Amniotic epithelial cell (primary cell): ENCODE measurements at regions not wholly inside any gene's neighbourhood (a gene's known extent, or its start where the extent isn't known, plus 50 kb on each side); places are given as distances from the start of the nearest gene placed in this dataset.
"Not testable (repeated sequence)": the region's sequence is repeated elsewhere in the genome, so short reads cannot be mapped to it uniquely, and the experiment has no call there.

Experiments used
- DNase-seq: peaks from one replicate; pipeline ENCODE4 v3.0.0-alpha.2; 2010; ENCODE audit warnings: low read depth

DNA sequence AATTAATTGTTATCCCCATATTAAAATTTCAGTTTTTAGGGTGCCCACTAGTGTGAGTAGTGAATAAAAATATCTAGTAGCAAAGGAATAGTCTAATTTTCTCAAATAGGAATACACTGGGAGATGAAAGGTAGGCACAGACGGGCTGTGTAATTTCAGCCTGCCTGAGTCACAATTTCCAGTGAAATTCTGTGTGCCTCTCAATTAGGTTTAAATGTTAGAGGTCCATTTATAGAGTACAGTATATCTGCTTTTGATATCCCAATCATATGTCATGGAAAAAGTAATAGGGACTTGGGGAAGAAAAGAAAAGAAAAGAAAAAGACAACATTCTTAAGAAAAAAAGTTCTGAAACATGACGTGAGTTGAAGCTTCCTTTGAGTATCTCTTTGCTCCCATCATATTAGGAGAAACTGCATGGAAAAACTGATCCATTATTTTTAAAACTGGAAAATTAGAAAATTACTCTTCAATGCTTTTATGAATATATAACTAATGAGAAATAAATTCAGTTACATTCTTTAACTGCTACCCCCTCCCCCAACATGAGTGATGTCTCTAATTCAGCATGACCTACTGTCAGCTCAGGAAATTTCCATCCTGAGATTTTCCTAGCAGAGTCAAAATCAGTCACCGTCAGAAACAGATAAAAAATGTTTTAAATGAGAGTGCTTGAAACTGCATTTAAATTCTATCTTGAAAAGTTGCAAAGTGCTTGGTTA is 473.8 kb upstream of the HSF2 start:
- DNase-seq: no peak

DNA sequence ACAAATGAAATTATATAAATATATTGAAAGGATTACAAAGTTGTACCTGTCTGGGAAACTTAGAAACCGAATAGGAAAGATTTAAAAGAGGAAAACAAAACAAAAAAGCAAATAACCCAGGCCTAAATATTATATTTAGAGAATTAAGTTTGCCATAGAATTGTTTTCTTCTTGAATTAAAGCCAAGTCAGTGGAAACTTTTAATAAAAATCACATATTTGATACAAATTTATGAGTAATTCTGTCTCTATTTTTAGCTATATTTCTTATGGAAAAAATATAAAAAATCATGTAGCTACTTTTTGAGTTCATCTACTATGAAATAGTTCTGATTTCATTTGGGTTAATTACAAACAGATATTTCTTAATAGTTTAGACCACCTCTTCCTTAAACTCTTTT is 470.2 kb upstream of the HSF2 start:
- DNase-seq: no peak

DNA sequence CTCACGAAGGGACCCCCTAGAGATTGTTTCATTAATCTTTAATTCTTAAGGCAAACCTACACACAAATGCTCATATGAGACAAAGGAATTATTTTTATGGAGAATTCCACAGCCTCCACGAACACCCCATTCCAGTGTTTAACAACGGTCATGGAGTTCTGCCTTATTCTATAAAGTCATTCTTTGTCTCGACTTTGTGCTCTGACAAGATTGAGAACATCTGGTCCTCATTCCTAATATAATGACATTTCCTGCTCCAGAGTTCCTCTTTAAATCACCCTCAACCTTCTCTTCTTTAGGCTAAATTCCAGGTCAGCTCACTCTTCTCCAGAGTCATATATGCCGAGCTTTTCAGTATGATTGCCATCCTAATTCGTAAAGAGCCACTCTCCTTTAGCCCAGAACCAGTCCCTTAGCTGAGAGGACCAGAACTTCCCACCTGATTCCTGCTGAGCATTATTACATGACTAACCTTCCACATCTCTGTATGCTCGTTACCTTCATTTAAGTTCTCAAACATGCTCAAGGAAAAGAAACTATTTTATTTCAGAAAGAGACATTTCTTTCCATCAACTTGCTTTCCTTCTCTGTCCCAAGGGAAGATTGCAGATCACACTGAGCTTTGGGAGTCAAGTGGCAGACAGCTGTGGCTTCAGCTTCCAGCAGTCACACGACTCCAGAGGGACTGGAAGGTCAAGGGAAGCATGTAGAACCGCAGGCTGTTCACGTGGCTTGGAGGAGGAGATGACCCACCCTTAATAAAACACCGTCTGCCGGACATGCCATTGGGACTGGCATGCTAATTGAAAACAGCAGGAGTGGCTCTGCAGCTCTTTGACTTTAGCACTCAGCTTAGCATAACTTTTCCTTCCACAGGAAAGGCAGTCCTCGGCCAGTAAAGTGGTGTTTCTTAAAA is 467.1 kb upstream of the HSF2 start:
- peak; percentile 52 for DNase-seq

DNA sequence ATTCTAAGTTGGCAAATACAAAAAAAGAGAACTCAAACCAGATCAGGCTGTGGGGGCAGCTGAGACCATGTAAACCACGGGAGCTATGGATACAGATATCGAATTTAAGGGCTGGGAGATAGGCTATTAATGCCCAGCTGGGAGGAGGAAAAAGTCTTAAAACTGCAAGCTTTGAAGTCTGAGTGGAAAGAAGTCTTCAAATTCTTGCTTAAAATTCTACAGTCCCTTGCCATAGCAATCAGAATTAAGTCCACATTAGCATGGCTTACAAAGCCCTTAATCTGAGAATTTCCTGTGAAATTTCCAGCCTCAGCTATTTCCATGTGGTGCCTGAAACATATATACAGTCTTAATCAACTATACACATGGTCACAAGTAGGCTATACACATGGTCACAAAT is 465.0 kb upstream of the HSF2 start:
- no peak for DNase-seq

DNA sequence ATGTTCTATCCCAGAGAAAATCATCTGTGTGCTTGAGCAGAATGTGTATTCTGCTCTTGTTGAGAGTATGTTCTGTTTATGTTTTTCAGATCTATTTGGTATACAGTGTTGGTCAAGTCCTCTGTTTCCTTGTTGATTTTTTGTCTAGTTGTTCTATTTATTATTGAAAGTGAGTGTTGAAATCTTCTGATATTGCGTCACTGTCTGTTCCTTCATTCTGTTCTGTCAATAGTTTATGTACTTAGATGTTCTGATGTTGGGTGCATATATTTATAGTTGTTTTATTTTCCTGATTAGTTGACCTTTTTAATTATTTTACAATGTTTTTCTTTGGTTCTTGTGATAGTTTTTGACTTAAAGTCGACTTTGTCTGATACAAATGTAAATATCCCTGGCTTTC is 458.7 kb upstream of the HSF2 start:
- peak; percentile 16 for DNase-seq

DNA sequence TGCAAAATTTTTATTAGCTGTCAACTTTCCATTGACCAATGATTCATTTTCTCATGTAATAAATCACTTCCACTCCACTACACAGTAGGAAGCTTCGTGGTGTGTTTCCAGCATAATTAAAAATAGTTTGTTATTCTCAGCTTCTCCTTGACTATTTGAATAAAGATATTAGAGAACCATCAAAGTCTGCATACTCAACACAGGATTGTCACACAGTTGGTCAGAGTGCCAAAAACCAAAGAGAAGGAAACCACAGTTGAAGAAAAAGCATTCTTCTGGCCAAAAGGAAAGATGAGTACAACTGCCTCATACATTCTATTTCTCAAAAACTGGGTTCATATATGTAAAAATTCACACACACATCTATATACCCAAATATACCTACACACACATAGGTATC is 455.1 kb upstream of the HSF2 start:
- no peak for DNase-seq

DNA sequence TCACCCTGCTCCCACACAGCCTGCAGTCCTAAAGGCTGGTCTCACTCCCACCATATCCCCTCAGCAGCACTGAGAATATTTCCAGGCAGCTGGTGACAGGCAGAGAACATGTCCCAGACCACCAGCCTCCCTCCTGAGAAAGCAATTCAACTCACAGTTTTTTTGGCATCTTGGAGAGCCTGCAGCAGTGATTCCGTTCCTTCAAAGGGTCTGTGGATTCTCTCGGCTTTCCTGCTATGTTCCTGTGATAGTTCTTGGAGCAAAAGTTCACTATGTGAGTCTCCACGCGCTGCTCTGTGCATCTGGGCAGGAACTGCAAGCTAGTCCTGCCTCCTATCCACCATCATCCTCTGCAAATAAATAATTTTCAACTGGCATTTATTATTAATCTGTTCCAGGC is 448.3 kb upstream of the HSF2 start:
- no peak for DNase-seq

DNA sequence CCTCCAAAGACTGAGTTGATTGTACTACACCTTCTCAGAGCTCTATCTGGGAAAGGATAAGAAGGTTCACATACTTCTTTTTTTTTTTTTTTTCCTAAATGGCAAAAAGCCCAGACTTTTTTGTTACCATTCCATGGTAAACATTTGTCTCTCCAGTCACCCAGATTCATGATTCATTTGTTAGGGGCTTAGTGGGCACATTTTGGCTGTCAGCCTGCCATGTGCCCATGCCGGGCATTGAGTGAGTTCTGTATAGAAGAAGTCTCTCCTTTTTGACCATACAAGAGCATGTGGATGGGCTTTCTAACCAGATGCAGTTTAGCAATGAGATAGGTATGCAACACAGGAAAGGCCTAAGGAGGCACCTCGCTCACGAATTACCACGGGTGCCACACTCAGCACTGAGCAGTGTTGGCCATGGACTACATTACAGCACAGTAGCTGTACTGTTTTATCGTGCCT is 447.5 kb upstream of the HSF2 start:
- peak; percentile 86 for DNase-seq

DNA sequence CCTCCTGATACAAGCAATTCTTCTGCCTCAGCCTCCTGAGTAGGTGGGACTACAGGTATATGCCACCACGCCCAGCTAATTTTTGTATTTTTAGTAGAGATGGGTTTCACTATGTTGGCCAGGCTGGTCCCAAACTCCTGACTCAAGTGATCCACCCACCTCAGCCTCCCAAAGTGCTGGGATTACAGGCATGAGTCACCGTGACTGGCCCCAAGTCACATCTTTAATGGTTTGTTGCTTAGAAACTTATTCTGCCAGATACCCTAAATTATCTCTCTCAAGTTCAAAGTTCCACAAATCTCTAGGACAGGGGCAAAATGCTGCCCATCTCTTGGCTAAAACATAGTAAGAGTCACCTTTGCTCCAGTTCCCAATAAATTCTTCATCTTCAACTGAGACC is 444.1 kb upstream of the HSF2 start:
- not testable (repeated sequence) for DNase-seq

DNA sequence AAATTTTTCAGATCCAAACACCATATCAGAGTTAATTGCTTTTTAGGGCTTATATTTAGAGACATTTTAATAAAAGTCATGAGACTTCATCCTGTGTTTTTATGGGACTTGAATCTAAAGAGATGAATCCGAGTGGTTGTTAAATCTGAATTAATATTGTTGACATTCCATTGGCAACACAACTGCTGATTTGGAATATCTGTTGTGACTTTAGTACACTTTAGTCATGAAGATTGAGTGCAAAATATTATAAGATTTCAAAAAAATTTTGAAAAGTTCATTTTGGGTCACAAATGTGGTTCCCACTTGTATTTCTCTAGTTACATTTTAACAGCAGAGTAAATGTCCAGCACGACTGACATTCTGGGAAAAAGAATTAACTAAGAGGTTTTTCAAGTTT is 442.7 kb upstream of the HSF2 start:
- no peak for DNase-seq

DNA sequence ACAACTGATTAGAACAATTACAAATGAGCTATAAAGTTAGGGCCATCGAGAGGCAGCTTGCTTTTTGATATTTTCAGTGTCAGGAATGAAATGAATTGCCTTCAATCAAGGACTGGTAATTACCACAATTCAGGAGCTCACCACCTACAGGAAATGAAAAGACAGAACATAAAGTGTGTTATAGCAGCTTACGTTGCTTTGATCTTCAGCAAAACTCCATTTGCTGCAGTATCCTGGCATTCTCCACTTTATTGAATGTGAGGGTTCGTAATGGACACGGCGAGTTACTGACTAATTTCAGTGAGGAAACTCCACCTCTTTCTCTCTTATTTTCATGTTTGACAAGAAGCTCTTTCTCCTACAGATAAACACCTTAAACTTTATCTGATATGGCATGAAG is 440.0 kb upstream of the HSF2 start:
- no peak for DNase-seq

DNA sequence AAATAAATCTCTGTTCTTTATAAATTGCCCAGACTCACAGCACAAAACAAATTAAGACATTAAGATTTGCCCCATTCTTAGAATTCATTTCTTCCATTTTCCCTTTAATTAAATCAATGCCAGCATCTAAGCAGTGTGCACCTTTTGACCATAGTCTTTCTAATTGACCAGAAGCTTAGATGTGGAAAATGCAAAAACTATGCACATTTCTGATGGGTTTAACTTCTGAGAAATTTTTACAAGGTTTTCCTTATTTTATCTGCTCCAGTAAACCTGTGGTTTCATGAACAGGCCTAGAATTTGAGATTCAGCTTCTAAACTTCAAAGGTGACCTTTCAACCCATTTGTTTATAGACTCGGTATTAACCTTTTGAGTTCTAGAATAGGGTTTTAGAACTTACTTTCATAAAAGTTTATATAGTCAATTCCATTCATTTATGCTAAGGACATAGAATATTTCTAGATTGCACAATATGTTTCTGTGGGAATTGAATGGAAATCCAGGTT is 437.8 kb upstream of the HSF2 start:
- no peak for DNase-seq

DNA sequence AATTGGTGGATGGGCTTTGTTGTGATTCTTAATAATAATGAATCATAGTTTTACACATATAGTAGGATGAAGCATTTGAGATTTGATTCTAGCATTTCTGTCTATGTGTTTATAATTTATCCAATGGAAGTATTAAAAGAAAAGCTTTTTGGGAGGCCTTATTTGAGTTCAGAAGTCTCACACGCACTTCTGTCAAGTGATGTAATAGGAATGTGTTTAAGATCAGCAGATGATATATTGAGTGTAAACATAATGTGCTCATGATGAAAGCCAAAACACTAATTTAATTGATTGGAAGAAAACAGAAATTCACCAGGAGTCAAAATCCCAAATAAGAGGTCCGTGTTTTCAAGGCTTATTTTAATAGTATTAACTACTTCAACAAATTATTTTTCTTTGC is 435.6 kb upstream of the HSF2 start:
- no peak for DNase-seq

DNA sequence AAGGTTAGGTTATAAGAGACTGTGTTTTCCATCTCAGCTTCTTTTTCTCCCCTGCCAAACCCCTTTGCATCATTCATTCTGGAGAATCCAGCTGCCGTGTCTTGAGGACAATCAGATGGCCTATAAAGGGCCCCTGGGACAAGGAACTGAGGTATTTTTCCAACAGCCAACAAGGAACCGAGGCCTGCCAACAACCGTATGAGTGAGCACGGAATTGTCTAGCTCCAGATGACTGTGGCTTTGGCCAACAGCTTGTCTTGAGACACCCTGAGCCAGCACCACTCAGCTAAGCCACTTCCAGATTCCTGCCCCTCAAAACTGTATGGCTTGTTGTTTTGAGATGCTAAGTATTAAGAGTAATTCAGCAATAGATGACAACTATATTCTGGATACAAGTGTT is 433.7 kb upstream of the HSF2 start:
- DNase-seq: no peak

DNA sequence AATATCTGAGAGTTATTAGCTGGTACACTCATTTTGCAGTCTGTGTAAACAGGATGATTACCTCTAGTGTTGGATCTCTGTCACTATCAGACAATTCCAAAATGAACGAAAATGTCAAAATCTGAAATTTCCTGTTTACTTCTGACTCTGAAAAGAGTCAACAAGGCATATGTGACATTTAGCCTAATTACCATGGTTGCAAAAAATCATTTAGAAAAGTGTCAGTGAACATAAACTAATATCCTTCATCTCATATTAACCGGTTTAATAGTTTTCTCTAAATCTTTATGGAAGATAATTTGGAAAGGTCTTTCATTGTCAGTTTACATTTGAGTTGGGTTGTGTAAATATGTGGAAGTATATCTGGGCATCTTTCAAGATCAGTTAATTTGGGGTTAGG is 431.8 kb upstream of the HSF2 start:
- no peak for DNase-seq

DNA sequence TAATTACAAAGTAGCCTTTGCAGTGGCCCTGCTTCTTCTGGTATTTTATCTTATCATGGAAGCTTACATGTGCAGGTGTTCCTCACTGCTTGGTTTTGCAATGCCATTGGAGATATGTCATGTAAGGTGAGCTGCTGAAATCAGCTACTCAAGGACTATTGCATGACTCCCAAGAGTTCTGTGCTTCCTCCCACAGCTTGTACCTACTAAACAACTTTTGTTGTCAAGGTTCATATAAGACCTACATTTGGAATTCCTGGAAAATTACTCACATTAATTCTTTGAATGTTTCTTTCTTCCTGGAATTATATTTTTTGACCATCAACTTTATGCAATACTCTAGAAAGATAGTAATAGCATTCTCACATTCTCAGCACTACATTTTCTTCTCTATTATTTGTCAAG is 427.5 kb upstream of the HSF2 start:
- peak; percentile 91 for DNase-seq

DNA sequence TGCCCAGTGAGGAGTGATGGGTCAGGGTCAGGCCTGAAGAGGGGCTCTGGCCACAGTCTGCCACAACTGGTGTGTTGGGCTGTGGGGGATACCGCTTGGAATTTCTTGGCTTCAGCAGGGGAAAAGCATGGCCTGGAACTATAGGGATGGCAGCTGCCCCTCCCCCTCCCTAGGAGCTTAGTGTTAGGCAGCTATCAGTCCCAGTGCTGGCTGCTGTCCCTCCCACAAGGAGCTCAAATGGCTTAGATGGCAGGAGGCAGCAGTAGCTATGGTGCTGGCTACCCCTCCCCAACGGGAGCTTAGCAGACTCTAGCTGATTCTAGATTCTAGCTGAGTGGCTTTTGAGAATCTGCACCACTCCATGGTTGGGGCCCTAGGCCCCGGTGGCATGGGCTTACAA is 414.5 kb upstream of the HSF2 start:
- no peak for DNase-seq

DNA sequence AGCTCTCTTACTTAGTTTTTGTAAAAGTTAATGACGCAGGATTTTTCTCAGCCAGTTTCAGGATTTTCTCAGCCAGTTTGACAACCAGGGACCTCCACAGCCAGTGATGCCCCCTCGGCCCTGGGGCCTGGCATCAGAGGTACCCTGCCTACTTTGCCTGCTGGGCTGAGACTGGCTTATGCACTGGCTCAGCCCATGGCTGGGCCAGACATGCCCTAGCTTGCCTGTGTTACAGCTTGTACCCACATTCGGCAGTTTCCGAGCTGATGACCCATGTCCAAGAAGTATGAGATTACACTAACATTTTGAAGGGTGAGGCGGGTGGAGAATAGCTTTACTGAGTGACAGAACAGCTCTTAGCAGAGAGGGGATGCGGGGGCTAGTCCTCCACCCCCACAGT is 406.1 kb upstream of the HSF2 start:
- no peak for DNase-seq

DNA sequence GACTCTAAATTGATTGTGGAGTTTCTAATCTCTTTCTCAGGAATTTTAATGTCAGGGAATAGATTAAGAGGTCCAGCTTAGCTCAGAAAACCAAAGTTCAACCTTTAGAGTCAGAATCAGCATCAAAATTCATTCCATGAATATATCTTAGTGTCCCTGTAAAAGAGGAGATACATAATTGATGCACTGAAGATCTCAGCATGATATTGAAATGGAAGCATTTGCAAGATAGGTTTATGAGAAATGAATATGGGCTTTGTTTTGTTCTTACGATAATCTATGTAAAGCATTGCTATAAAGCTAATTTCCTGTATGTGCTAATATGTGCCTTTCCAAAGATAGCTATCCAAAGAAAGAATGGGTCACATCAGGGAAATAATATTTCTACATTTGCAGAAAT is 404.5 kb upstream of the HSF2 start:
- DNase-seq: no peak

DNA sequence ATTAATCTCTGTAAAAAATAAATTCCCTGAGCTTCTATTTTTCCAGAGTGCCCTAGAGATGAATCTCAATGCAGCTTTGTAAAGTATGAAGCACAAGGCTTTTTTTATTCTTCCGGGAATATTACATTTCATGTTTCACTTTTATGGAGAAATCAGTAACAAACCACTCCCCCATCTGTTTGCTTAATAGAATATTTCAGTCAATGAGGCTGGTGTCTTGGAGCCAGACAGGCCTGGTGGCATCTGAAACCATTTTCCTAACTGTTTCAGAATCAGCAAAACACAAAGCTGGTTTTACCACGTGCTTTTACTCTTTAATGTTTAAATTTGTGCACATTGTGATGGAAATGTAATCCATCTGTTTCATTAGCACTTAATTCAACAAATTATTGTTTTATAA is 400.8 kb upstream of the HSF2 start:
- DNase-seq: no peak

DNA sequence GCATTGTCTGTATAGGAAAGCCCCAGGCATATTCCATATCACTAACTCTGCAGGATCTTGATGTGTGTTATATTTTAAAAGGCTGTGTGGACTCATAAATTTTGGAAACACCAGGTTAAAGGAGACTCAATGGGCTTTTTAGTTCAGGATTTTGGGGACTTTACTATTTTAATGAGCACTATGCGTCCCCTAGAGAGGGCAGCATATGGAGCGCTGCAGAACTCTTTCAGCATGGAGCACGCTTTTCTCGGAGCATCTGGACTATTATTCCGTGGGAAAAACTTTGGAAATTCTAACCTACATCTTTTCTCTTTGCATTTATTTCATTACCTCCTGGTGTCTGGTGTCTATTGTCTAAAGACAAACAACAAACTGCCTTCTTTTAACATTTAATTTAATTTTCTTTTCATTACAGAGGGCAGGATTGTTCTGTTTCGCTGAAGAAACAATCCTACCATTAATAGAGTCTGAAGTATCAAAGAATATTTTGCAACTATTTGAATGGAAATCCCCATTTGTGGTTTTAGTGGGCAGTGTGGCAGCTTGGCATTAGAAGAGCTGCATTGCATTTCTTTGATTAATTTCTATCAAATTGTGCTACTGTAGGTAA is 399.9 kb upstream of the HSF2 start:
- no peak for DNase-seq

DNA sequence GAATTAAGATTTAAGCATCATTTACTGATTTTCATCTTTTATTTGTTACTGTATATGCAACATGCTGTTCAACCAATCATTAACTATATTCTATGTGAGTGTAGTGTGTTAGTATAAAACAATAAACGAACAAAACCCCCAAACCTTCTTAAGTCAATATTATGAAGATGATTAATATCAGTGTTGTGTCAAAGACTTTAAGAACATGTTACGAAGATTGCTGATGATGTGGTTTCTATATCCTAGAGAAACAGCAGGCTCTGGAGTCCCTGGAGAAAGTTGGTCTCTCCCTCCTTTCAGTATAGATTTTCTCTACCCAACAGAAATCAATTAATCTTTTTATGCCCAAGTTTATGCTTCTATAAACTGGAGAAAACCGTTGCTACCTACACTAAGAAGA is 393.8 kb upstream of the HSF2 start:
- DNase-seq: no peak

DNA sequence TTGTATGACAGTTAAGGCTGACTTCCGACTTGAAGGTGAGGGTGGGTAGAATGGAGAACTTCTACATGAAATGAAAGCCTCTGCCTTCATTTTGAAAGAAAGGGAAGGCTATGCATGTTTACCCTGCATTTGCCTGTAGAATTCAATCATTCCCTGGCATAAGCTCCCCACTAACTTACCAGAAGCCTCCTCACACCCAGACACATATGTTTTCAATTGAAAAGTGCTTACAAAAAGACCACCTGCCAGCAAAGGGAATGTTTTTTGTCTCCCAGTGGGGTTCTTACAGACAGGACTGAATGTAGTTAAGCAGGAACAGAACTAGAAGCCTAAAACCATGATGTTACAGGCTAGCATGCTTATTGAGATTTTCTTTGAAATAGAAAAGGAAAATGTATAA is 392.1 kb upstream of the HSF2 start:
- DNase-seq: no peak
